RWPE2 (cell line): ENCODE measurements at regions not wholly inside any gene's neighbourhood (a gene's known extent, or its start where the extent isn't known, plus 50 kb on each side); places are given as distances from the start of the nearest gene placed in this dataset.
"Not testable (repeated sequence)": the region's sequence is repeated elsewhere in the genome, so short reads cannot be mapped to it uniquely, and the experiment has no call there.

Experiments used
- ATAC-seq: fragments of 200-7000 bp; cut with Tn5 transposase; 3 replicates; pipeline ENCODE4 v1.9.1; 2021; ENCODE audit warnings: low read depth
- DNase-seq: peaks from one replicate; pipeline ENCODE4 v3.0.0-alpha.2; 2020; ENCODE audit warnings: low spot score
- H3K27ac ChIP-seq: fragments of 450-650 bp; 2 replicates; pipeline ENCODE4 v1.5.1; 2017; ENCODE audit warnings: mild to moderate bottlenecking; ENCODE audit not compliant: poor library complexity, severe bottlenecking
- H3K27me3 ChIP-seq: fragments of 250-450 bp; sonication (Bioruptor Pico); 2 replicates; pipeline ENCODE4 v1.5.1; 2021; ENCODE audit warnings: mild to moderate bottlenecking, moderate library complexity; ENCODE audit not compliant: insufficient read depth, poor library complexity, severe bottlenecking
- H3K36me3 ChIP-seq: fragments of 250-450 bp; sonication (Bioruptor Pico); 2 replicates; pipeline ENCODE4 v1.5.1; 2020; ENCODE audit warnings: low read depth, mild to moderate bottlenecking, moderate library complexity
- H3K4me1 ChIP-seq: fragments of 250-450 bp; sonication (Bioruptor Pico); 2 replicates; pipeline ENCODE4 v1.5.1; 2021; ENCODE audit warnings: mild to moderate bottlenecking, moderate library complexity; ENCODE audit not compliant: insufficient read depth, poor library complexity, severe bottlenecking
- H3K4me3 ChIP-seq: fragments of 250-450 bp; sonication (Bioruptor Pico); 2 replicates; pipeline ENCODE4 v1.5.1; 2021; ENCODE audit warnings: mild to moderate bottlenecking, moderate library complexity; ENCODE audit not compliant: severe bottlenecking
- H3K9me3 ChIP-seq: fragments of 250-450 bp; sonication (Bioruptor Pico); 2 replicates; pipeline ENCODE4 v1.5.1; 2021; ENCODE audit warnings: mild to moderate bottlenecking, moderate library complexity; ENCODE audit not compliant: severe bottlenecking
- CTCF ChIP-seq: fragments of 450-650 bp; IDR thresholded peaks from one replicate; pipeline ENCODE4 v1.5.1; 2017; ENCODE audit warnings: mild to moderate bottlenecking, moderate library complexity; ENCODE audit not compliant: poor library complexity, severe bottlenecking

GRCh38 chr5:145407300-145408047 is 427.7 kb downstream of the PRELID2 start:
- no peak for TF ChIP-seq CTCF
- ATAC-seq (no peak), DNase-seq (no peak)
- Histone ChIP-seq H3K4me1 (no peaks in the 10 kb centered on the region), H3K36me3 (no peaks in the 10 kb centered on the region), H3K4me3 (no peak overlapping the region), H3K27ac (no peak overlapping the region), H3K9me3 (no peaks in the 10 kb centered on the region), H3K27me3 (no peaks in the 10 kb centered on the region)

DNA sequence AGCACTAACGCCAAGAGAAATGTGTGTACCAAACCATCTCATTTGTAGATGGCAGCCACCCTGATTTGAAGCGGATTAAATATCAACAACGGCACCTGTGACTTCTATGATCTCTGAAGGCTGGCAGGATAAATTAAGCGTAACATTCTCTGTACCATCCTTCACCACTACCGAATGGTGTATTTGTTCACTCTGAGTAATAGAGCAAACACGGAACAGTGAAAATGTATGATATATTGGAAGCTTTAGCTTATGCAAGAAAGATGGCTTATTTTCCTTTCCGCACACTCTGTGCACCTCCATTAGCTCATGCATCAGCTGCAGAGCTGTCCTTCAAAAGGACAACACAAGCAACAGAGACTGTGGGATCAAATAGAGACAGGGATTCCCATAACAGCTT is 431.1 kb downstream of the PRELID2 start:
- no peaks in the 10 kb centered on the region for H3K36me3 ChIP-seq
- H3K4me3 ChIP-seq = no peak overlapping the region
- H3K27me3 ChIP-seq = no peaks in the 10 kb centered on the region
- no peak for DNase-seq
- no peak overlapping the region for H3K27ac ChIP-seq
- no peak for TF ChIP-seq CTCF
- no peak for ATAC-seq
- H3K4me1 ChIP-seq = no peaks in the 10 kb centered on the region
- H3K9me3 ChIP-seq = no peaks in the 10 kb centered on the region

DNA sequence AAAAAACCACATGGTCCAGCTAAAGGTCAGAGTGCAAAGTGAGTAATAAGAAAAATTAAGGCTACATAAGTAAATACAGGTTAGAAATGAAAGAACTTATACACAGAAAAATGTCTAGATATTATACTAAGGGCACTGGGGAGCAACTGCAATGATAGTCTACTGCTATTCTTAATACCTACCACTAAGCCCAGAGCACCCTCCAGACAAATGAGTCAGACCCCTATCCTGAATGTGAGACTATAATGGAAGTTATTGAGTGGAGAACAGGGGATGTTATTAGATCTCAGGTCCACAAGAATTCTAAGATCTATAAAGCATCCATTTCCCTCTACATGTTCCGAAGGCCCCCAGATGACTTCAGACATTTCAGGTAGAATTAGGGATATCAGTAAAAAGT is 438.3 kb downstream of the PRELID2 start:
- H3K27me3 ChIP-seq = no peaks in the 10 kb centered on the region
- ATAC-seq (peak; percentile 66; the same call in 2 of the 3 replicates), DNase-seq (no peak)
- no peaks in the 10 kb centered on the region for H3K9me3 ChIP-seq
- no peak overlapping the region for H3K27ac ChIP-seq
- no peaks in the 10 kb centered on the region for H3K36me3 ChIP-seq
- no peak overlapping the region for H3K4me3 ChIP-seq
- no peaks in the 10 kb centered on the region for H3K4me1 ChIP-seq
- TF ChIP-seq CTCF = no peak

DNA sequence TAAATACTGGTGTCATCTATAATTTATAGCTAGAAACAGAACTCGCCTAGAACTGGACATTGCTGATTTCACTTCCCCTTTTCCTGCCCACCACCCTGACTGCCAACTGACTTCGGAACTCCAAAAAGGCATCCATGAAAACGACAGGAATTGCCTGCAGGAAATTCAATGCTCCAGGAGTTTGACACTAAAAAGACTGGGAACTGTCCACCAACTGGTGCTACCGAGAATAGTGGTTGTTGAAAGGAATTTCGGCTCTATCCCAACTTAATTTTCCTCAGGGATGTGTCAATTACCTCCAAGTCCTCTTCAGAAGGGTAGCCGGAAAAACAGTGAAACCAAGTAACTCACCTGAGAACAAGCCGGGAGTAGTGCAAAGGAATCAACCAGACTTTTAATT is 440.0 kb downstream of the PRELID2 start:
- not testable (repeated sequence) for ATAC-seq, H3K4me1 ChIP-seq

GRCh38 chr5:145393426-145393825 is 441.7 kb downstream of the PRELID2 start:
- H3K9me3 ChIP-seq = no peaks in the 10 kb centered on the region
- ATAC-seq (no peak), DNase-seq (no peak)
- no peaks in the 10 kb centered on the region for H3K27me3 ChIP-seq
- no peak for TF ChIP-seq CTCF
- H3K4me3 ChIP-seq = no peak overlapping the region
- no peaks in the 10 kb centered on the region for H3K4me1 ChIP-seq
- H3K36me3 ChIP-seq = no peaks in the 10 kb centered on the region
- H3K27ac ChIP-seq = no peak overlapping the region

More for the DNA sequence above, 440.0 kb downstream of the PRELID2 start:
- H3K36me3 ChIP-seq, H3K9me3 ChIP-seq, H3K27ac ChIP-seq, H3K4me3 ChIP-seq, DNase-seq, H3K27me3 ChIP-seq: not testable (repeated sequence)
